H1 (cell line): ENCODE measurements at regions not wholly inside any gene's neighbourhood (a gene's known extent, or its start where the extent isn't known, plus 50 kb on each side); places are given as distances from the start of the nearest gene placed in this dataset.

Source experiments
- CTCF ChIA-PET: fragments of 300-600 bp; sonication (Branson Sonifier 250); formaldehyde crosslinking; loops from one replicate; lab custom pipeline; 2021; ENCODE audit not compliant: partially characterized antibody; lab: Charles Lee
- POLR2A ChIA-PET: fragments of 300-600 bp; sonication (Branson Sonifier 250); formaldehyde crosslinking; loops from one replicate; lab custom pipeline; 2021; ENCODE audit warnings: inconsistent platforms; ENCODE audit not compliant: partially characterized antibody; lab: Charles Lee
- DNase-seq, 2 experiments: peaks; one replicate each; pipeline versions ENCODE4 v3.0.0 to v3.0.0-alpha.2; 2010 to 2022; ENCODE audit warnings: low spot score in 2 of 2, low read depth in 1 of 2, mixed read lengths in 1 of 2
- FAIRE-seq: peaks from 2 replicates; lab custom pipeline; 2011; peaks lifted over from hg19 to GRCh38; lab: Jason Lieb, UNC
- H2AFZ ChIP-seq: 2 replicates; pipeline ENCODE4 v1.8.1; 2012; ENCODE audit warnings: low read length, inconsistent platforms
- H2AK5ac ChIP-seq: 2 replicates; pipeline ENCODE4 v1.6.1; 2013; ENCODE audit warnings: low read depth, low read length
- H2BK120ac ChIP-seq: replicated peaks from 2 replicates; pipeline ENCODE3; 2013; ENCODE audit warnings: low read depth, low read length, inconsistent platforms
- H2BK12ac ChIP-seq: 2 replicates; pipeline ENCODE4 v1.6.1; 2013; ENCODE audit warnings: low read depth, low read length
- H2BK15ac ChIP-seq: 2 replicates; pipeline ENCODE4 v1.6.1; 2013; ENCODE audit warnings: low read length
- H2BK20ac ChIP-seq: 2 replicates; pipeline ENCODE4 v1.6.1; 2013; ENCODE audit warnings: low read length
- H2BK5ac ChIP-seq: 2 replicates; pipeline ENCODE4 v1.6.1; 2013; ENCODE audit warnings: low read depth, low read length
- H3K14ac ChIP-seq: 2 replicates; pipeline ENCODE4 v1.6.1; 2013; ENCODE audit warnings: inconsistent platforms; ENCODE audit not compliant: insufficient read length
- H3K18ac ChIP-seq: 2 replicates; pipeline ENCODE4 v1.6.1; 2013; ENCODE audit warnings: low read length; ENCODE audit errors: extremely low read depth
- H3K23ac ChIP-seq: 2 replicates; pipeline ENCODE4 v1.6.1; 2013; ENCODE audit warnings: inconsistent platforms; ENCODE audit not compliant: insufficient read length
- H3K23me2 ChIP-seq: 2 replicates; pipeline ENCODE4 v1.6.1; 2013; ENCODE audit warnings: low read depth, low read length
- H3K27ac ChIP-seq: 2 replicates; pipeline ENCODE4 v1.6.1; 2011; ENCODE audit warnings: low read depth, low read length, inconsistent platforms
- H3K27me3 ChIP-seq, 4 experiments: replicated peaks in 1 of 4; 1 replicate in 1 of 4; 2 replicates in 3 of 4; pipeline versions ENCODE4 v1.6.1 to v1.8.1; 2011 to 2013; ENCODE audit warnings: low read length in 3 of 4, mild to moderate bottlenecking in 3 of 4, inconsistent platforms in 2 of 4, mixed read lengths in 2 of 4, moderate library complexity in 1 of 4; ENCODE audit not compliant: control insufficient read depth in 3 of 4, insufficient read depth in 3 of 4; ENCODE audit errors: extremely low read depth in 1 of 4
- H3K36me3 ChIP-seq, 4 experiments: 2 replicates each; pipeline versions ENCODE4 v1.6.1 to v1.8.1; 2011 to 2013; ENCODE audit warnings: mild to moderate bottlenecking in 4 of 4, low read length in 3 of 4, moderate library complexity in 2 of 4, control low read depth in 1 of 4, inconsistent platforms in 1 of 4; ENCODE audit not compliant: insufficient read depth in 4 of 4, control insufficient read depth in 2 of 4
- H3K4ac ChIP-seq: replicated peaks from 2 replicates; pipeline ENCODE3; 2013; ENCODE audit warnings: low read length, low read depth, mixed read lengths, inconsistent platforms; ENCODE audit not compliant: insufficient read length
- H3K4me1 ChIP-seq, 4 experiments: replicated peaks in 1 of 4; 1 replicate in 1 of 4; 2 replicates in 3 of 4; pipeline versions ENCODE4 v1.6.1 to v1.8.1; 2011 to 2013; ENCODE audit warnings: low read length in 3 of 4, inconsistent platforms in 2 of 4, mixed read lengths in 1 of 4; ENCODE audit not compliant: insufficient read depth in 4 of 4, control insufficient read depth in 3 of 4
- H3K4me2 ChIP-seq, 2 experiments: 2 replicates each; pipeline versions ENCODE4 v1.6.1 to v1.8.1; 2011 to 2013; ENCODE audit warnings: low read depth in 2 of 2, low read length in 2 of 2, control low read depth in 1 of 2, inconsistent platforms in 1 of 2, mild to moderate bottlenecking in 1 of 2; ENCODE audit not compliant: insufficient read depth in 1 of 2
- H3K4me3 ChIP-seq, 4 experiments: fragments of 200-600, 300-600 bp in 1 of 4; sonication (generic), shearing (Covaris generic), sonication (Bioruptor Twin) in 1 of 4; 2 replicates each; pipeline versions ENCODE4 v1.5.1 to v1.8.1; 2011 to 2016; ENCODE audit warnings: low read length in 4 of 4, low read depth in 3 of 4, control low read depth in 2 of 4, inconsistent platforms in 2 of 4, mild to moderate bottlenecking in 2 of 4, mixed read lengths in 1 of 4, moderate library complexity in 1 of 4; ENCODE audit not compliant: insufficient read depth in 2 of 4; ENCODE audit errors: extremely low read depth in 1 of 4
- H3K56ac ChIP-seq: replicated peaks from 2 replicates; pipeline ENCODE3; 2013; ENCODE audit warnings: low read depth, mild to moderate bottlenecking, mixed read lengths, low read length, inconsistent platforms; ENCODE audit not compliant: insufficient read length
- H3K79me1 ChIP-seq: 2 replicates; pipeline ENCODE4 v1.6.1; 2013; ENCODE audit warnings: low read depth, low read length, control low read depth
- H3K79me2 ChIP-seq, 2 experiments: 2 replicates each; pipeline versions ENCODE4 v1.6.1 to v1.8.1; 2012 to 2013; ENCODE audit warnings: low read length in 2 of 2, mild to moderate bottlenecking in 2 of 2, inconsistent platforms in 1 of 2; ENCODE audit not compliant: insufficient read depth in 2 of 2, control insufficient read depth in 1 of 2
- H3K9ac ChIP-seq, 4 experiments: replicated peaks in 1 of 4; 1 replicate in 1 of 4; 2 replicates in 3 of 4; pipeline versions ENCODE4 v1.6.1 to v1.8.1; 2011 to 2013; ENCODE audit warnings: low read depth in 3 of 4, low read length in 3 of 4, control low read depth in 2 of 4, mild to moderate bottlenecking in 2 of 4, moderate library complexity in 2 of 4, inconsistent platforms in 1 of 4; ENCODE audit errors: extremely low read depth in 1 of 4
- H3K9me3 ChIP-seq, 2 experiments: 2 replicates each; pipeline versions ENCODE4 v1.6.1 to v1.8.1; 2012 to 2013; ENCODE audit warnings: mild to moderate bottlenecking in 2 of 2, moderate library complexity in 2 of 2, control low read depth in 1 of 2, inconsistent platforms in 1 of 2, low read depth in 1 of 2, low read length in 1 of 2, mixed read lengths in 1 of 2; ENCODE audit not compliant: insufficient read depth in 2 of 2
- H4K20me1 ChIP-seq, 2 experiments: replicated peaks in 1 of 2; 2 replicates each; pipeline versions ENCODE3 to v1.8.1; 2011 to 2013; ENCODE audit warnings: inconsistent platforms in 2 of 2, low read length in 2 of 2, mild to moderate bottlenecking in 1 of 2; ENCODE audit not compliant: insufficient read depth in 2 of 2, control insufficient read depth in 1 of 2
- H4K5ac ChIP-seq: 2 replicates; pipeline ENCODE4 v1.6.1; 2013; ENCODE audit warnings: low read length, low read depth, mixed read lengths, inconsistent platforms; ENCODE audit not compliant: insufficient read length
- H4K8ac ChIP-seq: 2 replicates; pipeline ENCODE4 v1.8.0; 2013; ENCODE audit warnings: mild to moderate bottlenecking, moderate library complexity, low read length, inconsistent platforms; ENCODE audit not compliant: insufficient read depth; ENCODE audit errors: extremely low read depth
- H4K91ac ChIP-seq: replicated peaks from 2 replicates; pipeline ENCODE3; 2013; ENCODE audit warnings: low read length, mixed read lengths, inconsistent platforms; ENCODE audit not compliant: insufficient read length
- EP300 ChIP-seq, 2 experiments: IDR thresholded peaks; 1 replicate in 1 of 2; 2 replicates in 1 of 2; pipeline ENCODE4 v1.6.1; 2011 to 2012; ENCODE audit warnings: low read depth in 2 of 2, low read length in 2 of 2, mild to moderate bottlenecking in 2 of 2, borderline replicate concordance in 1 of 2, inconsistent platforms in 1 of 2, moderate library complexity in 1 of 2
- WGBS, 2 experiments: shearing (Covaris generic) in 1 of 2; methylation state at CpG; one replicate each; pipeline versions ENCODE4 v1.1.6 to v1.1.7; 2013 to 2015; ENCODE audit warnings: low lambda C conversion rate in 2 of 2, mixed read lengths in 2 of 2, inconsistent platforms in 1 of 2, low coverage in 1 of 2, missing lambda C conversion rate in 1 of 2; ENCODE audit not compliant: insufficient replicate concordance in 2 of 2, insufficient coverage in 1 of 2, insufficient read length in 1 of 2; ENCODE audit errors: extremely low coverage in 1 of 2, missing lambda C conversion rate in 1 of 2; 5-methylcytosine and 5-hydroxymethylcytosine counted together

- H3K27ac ChIP-seq = no peak overlapping the region
- no peak overlapping the region for H3K56ac ChIP-seq
- no peak overlapping the region for H2BK5ac ChIP-seq
- H3K4me1 ChIP-seq = no peaks in the 10 kb centered on the region
- H3K23ac ChIP-seq = no peak overlapping the region
- no peak overlapping the region for H3K9ac ChIP-seq
- H3K79me2 ChIP-seq = no peaks in the 10 kb centered on the region
- no peaks in the 10 kb centered on the region; a peak in 1 of 7 replicates for H3K27me3 ChIP-seq
- H3K4ac ChIP-seq = no peak overlapping the region
- no peaks in the 10 kb centered on the region for H3K23me2 ChIP-seq
- TF ChIP-seq EP300 (IDR thresholded peaks at IDR 0.05; ENCODE audit: borderline replicate concordance in 1 of 2, low read depth in 2 of 2, low read length in 2 of 2) = no peak
- TF ChIP-seq, all 59 proteins: peak for 0
- Histone ChIP-seq H4K20me1 (no peaks in the 10 kb centered on the region), H4K91ac (no peak overlapping the region), H2AFZ (no peak overlapping the region), H2BK12ac (no peak overlapping the region), H2AK5ac (no peak overlapping the region), H3K79me1 (no peaks in the 10 kb centered on the region), H3K14ac (no peak overlapping the region), H2BK20ac (no peak overlapping the region), H3K9me3 (no peaks in the 10 kb centered on the region), H3K4me3 (no peak overlapping the region), H2BK120ac (no peak overlapping the region), H3K18ac (no peak overlapping the region), H3K4me2 (no peak overlapping the region), H3K36me3 (no peaks in the 10 kb centered on the region), H4K8ac (no peak overlapping the region), H4K5ac (no peak overlapping the region), H2BK15ac (no peak overlapping the region)
- FAIRE-seq (no peak), DNase-seq (no peak)
- CTCF ChIA-PET = no interaction called here
- POLR2A ChIA-PET = no interaction called here
- WGBS, 2 experiments = 92% methylated on average over 2 of the region's 2 CpGs; no CpG with 5 or more reads in 1 of the 2 experiments
These were observed 1372.7 kb upstream of the AGA start for GRCh38 chr4:178814908-178815307.
